Heart left ventricle (tissue), 13 donors: ENCODE measurements at regions not wholly inside any gene's neighbourhood (a gene's known extent, or its start where the extent isn't known, plus 50 kb on each side); places are given as distances from the start of the nearest gene placed in this dataset.

Experiments
- POLR2A ChIP-seq, 2 donors: fragments of 450-650 bp; IDR thresholded peaks; one replicate each; pipeline ENCODE4 v1.6.1; 2017; ENCODE audit warnings: antibody characterized with exemption in 2 of 2, mild to moderate bottlenecking in 2 of 2, moderate library complexity in 2 of 2
- TF ChIP-seq, protein P1 (sequence below), 12 donors: fragments of 200-600 bp; sonication (generic) in 4 of 12; IDR thresholded peaks; one replicate each; pipeline versions ENCODE4 v1.5.0 to v1.8.0; 2018 to 2022; ENCODE audit warnings: antibody characterized with exemption in 12 of 12, mild to moderate bottlenecking in 5 of 12
- donor health status: ischemic (EF 13 %, LVEDD 7.1; RV severe dilation, severe dysfunction).
- donor health status: DM: no; HTN: yes; CAD: no.
- donor health status: DM: no; HTN: no; CAD: no.
- donor health status: ischemic (EF 25% LVEDD 6.9; RV normal size, moderate dysfunction).
- donor health status: ischemic (EF 25% LVEDD 5.7; RV mildly dilated, moderate dysfunction).
- donor health status: ischemic (EF 35%, LVEDD 5.7; RV mildly dilated, moderate dysfunction).
- donor health status: nonischemic (EF 11% LVEDD 7.7; RV severe dilation, severe dysfunction).
- donor health status: DM: yes; HTN: yes; CAD: no.
- donor health status: PGD.
- donor health status: ischemic (EF 29% LVEDD 5.4; RV normal size, mild dysfunction).
- donor health status: nonischemic (EF 23%, LVEDD 6.1; RV moderate dilation, normal function).

DNA sequence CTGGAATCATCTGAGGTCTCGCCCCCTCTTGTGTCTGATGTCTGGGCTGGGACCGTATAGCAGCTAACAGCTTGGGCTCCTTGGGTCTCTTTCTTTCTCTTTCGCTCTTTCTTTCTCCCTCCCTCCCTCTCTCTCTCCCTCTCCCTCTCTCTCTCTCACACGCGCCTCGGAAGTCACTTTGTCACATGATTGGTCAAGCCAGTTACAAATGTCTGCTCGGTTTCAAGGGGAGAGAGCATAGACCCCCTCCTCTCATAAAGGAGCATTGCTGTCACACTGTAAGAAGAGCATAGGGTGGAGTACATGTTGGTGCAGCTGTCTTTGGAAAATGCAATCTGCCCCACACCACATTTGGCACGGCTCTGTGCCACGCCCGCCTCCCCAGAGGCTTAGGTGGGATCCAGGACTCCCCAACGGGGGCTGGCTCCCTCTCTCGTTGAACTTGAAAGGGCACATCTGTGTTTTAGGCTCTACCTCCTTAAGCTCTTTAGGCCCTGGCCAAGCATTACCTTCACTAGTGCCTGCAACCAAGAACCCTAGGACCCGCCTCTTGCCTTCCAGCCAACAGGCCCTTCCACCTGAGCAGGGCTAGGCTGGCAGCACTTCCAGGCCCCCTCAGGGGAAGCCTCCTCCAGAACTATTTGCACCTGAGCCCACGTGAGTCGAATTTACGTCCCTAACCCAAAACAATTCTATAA lies 61.9 kb upstream of the CACUL1 start:
- TF ChIP-seq, protein P1, sequence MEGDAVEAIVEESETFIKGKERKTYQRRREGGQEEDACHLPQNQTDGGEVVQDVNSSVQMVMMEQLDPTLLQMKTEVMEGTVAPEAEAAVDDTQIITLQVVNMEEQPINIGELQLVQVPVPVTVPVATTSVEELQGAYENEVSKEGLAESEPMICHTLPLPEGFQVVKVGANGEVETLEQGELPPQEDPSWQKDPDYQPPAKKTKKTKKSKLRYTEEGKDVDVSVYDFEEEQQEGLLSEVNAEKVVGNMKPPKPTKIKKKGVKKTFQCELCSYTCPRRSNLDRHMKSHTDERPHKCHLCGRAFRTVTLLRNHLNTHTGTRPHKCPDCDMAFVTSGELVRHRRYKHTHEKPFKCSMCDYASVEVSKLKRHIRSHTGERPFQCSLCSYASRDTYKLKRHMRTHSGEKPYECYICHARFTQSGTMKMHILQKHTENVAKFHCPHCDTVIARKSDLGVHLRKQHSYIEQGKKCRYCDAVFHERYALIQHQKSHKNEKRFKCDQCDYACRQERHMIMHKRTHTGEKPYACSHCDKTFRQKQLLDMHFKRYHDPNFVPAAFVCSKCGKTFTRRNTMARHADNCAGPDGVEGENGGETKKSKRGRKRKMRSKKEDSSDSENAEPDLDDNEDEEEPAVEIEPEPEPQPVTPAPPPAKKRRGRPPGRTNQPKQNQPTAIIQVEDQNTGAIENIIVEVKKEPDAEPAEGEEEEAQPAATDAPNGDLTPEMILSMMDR (IDR thresholded peaks at IDR 0.05), result no peak
- no peak for TF ChIP-seq POLR2A (IDR thresholded peaks at IDR 0.05)
